ENCODE measurements at regions not wholly inside any gene's neighbourhood (a gene's known extent, or its start where the extent isn't known, plus 50 kb on each side); places are given as distances from the start of the nearest gene placed in this dataset.

DNA sequence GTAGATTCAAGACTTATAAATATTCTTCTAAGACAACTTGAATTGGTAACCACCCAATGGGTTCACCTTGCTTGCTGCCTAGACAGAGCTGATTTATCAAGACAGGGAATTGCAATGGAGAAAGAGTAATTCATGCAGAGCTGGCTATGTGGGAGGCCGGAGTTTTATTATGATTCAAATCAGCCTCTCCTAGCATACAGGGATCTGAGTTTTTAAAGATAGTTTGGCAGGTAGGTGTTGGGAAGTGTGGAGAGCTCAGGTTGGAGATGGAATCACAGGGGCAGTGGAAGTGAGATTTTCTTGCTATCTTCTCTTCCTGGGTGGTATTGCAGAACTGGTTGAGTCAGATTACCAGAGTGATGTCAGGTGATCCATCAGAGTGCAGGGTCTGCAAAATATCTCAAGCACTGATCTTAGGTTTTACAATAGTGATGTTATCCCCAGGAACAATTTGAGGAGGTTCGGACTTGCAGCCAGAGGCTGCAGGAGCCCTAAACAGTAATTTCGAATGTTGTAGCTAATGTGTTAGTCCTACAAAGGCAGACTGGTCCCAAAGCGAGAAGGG is 1448.6 kb upstream of the RAG2 start:
- in situ Hi-C loops (cut with MboI) = no loop called here

More for the DNA sequence above, 1448.6 kb upstream of the RAG2 start:
- Histone ChIP-seq H3K27me3 (replicated peaks in 1 of 2; ENCODE audit: control insufficient read depth in 2 of 2, insufficient read depth in 2 of 2, low read length in 1 of 2) (no peaks in the 10 kb centered on the region; a peak in 1 of 4 replicates), H3K27ac (ENCODE audit: control insufficient read depth, insufficient read depth) (no peak overlapping the region), H2AFZ (ENCODE audit: control insufficient read depth, low read depth, low read length) (no peak overlapping the region), H3K9ac (ENCODE audit: control insufficient read depth, insufficient read depth, low read length) (no peak overlapping the region), H3K79me2 (ENCODE audit: control insufficient read depth, insufficient read depth, low read length) (no peaks in the 10 kb centered on the region), H3K4me1 (ENCODE audit: control insufficient read depth, insufficient read depth, low read length) (no peaks in the 10 kb centered on the region), H3K4me2 (ENCODE audit: control insufficient read depth, insufficient read depth) (no peak overlapping the region), H3K36me3 (ENCODE audit: control insufficient read depth in 2 of 2, insufficient read depth in 2 of 2, low read length in 1 of 2) (no peaks in the 10 kb centered on the region), H3K9me3 (replicated peaks; ENCODE audit: control insufficient read depth, insufficient read depth, low read length) (no peaks in the 10 kb centered on the region), H3K4me3 (no peak overlapping the region), H4K20me1 (ENCODE audit: control insufficient read depth, insufficient read depth) (no peaks in the 10 kb centered on the region)
- ChIA-PET RAD21 (ENCODE audit: unreplicated experiment) (no interaction called here), SMC1A (ENCODE audit: uncharacterized antibody, unreplicated experiment) (no interaction called here), CTCF (no interaction called here), POLR2A (no interaction called here)
- intact Hi-C loops (cut with micrococcal nuclease; ENCODE audit: unreplicated experiment) = no loop called here
- FAIRE-seq (no peak), ATAC-seq (no peak), DNase-seq (ENCODE audit: low read depth, low spot score) (no peak)
- TF ChIP-seq BMI1 (IDR thresholded peaks at IDR 0.05; ENCODE audit: borderline replicate concordance) (no peak), SIX5 (IDR thresholded peaks at IDR 0.05; ENCODE audit: low read depth, low read length, severe bottlenecking) (no peak), ZNF274 (IDR thresholded peaks at IDR 0.05; ENCODE audit: insufficient read depth, insufficient read length) (no peak), ZNF217 (IDR thresholded peaks at IDR 0.05) (no peak), ESRRA (IDR thresholded peaks at IDR 0.05; ENCODE audit: low read length) (no peak), POLR2A (IDR thresholded peaks at IDR 0.05; ENCODE audit: low read depth, low read length) (no peak), CEBPB (IDR thresholded peaks at IDR 0.05; ENCODE audit: borderline replicate concordance in 1 of 2, low read depth in 2 of 2, low read length in 2 of 2) (no peak)
- TF ChIP-seq, protein P1, sequence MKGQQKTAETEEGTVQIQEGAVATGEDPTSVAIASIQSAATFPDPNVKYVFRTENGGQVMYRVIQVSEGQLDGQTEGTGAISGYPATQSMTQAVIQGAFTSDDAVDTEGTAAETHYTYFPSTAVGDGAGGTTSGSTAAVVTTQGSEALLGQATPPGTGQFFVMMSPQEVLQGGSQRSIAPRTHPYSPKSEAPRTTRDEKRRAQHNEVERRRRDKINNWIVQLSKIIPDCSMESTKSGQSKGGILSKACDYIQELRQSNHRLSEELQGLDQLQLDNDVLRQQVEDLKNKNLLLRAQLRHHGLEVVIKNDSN (IDR thresholded peaks at IDR 0.05; ENCODE audit: borderline replicate concordance, extremely low read length, insufficient read depth, low read depth, low read length) = no peak
- TF ChIP-seq, protein P2, sequence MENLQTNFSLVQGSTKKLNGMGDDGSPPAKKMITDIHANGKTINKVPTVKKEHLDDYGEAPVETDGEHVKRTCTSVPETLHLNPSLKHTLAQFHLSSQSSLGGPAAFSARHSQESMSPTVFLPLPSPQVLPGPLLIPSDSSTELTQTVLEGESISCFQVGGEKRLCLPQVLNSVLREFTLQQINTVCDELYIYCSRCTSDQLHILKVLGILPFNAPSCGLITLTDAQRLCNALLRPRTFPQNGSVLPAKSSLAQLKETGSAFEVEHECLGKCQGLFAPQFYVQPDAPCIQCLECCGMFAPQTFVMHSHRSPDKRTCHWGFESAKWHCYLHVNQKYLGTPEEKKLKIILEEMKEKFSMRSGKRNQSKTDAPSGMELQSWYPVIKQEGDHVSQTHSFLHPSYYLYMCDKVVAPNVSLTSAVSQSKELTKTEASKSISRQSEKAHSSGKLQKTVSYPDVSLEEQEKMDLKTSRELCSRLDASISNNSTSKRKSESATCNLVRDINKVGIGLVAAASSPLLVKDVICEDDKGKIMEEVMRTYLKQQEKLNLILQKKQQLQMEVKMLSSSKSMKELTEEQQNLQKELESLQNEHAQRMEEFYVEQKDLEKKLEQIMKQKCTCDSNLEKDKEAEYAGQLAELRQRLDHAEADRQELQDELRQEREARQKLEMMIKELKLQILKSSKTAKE (IDR thresholded peaks at IDR 0.05; ENCODE audit: low read depth, poor library complexity, severe bottlenecking) = no peak
- TF ChIP-seq, protein P3, sequence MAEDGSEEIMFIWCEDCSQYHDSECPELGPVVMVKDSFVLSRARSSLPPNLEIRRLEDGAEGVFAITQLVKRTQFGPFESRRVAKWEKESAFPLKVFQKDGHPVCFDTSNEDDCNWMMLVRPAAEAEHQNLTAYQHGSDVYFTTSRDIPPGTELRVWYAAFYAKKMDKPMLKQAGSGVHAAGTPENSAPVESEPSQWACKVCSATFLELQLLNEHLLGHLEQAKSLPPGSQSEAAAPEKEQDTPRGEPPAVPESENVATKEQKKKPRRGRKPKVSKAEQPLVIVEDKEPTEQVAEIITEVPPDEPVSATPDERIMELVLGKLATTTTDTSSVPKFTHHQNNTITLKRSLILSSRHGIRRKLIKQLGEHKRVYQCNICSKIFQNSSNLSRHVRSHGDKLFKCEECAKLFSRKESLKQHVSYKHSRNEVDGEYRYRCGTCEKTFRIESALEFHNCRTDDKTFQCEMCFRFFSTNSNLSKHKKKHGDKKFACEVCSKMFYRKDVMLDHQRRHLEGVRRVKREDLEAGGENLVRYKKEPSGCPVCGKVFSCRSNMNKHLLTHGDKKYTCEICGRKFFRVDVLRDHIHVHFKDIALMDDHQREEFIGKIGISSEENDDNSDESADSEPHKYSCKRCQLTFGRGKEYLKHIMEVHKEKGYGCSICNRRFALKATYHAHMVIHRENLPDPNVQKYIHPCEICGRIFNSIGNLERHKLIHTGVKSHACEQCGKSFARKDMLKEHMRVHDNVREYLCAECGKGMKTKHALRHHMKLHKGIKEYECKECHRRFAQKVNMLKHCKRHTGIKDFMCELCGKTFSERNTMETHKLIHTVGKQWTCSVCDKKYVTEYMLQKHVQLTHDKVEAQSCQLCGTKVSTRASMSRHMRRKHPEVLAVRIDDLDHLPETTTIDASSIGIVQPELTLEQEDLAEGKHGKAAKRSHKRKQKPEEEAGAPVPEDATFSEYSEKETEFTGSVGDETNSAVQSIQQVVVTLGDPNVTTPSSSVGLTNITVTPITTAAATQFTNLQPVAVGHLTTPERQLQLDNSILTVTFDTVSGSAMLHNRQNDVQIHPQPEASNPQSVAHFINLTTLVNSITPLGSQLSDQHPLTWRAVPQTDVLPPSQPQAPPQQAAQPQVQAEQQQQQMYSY (CRISPR knock-in tag; IDR thresholded peaks at IDR 0.05) = no peak
- no TSS peak for BruUV-seq (replicated peaks)
- WGBS (ENCODE audit: insufficient coverage, insufficient replicate concordance, low lambda C conversion rate, missing lambda C conversion rate) = 4% methylated on average over 4 of the region's 4 CpGs

Measured in GM12878 (cell line).